ENCODE measurements at regions not wholly inside any gene's neighbourhood (a gene's known extent, or its start where the extent isn't known, plus 50 kb on each side); places are given as distances from the start of the nearest gene placed in this dataset.

GRCh38 chr10:106214243-106214642, 950.3 kb downstream of the SORCS1 start:
- DNase-seq (no peak), ATAC-seq (no peak)
- Mint-ChIP-seq H3K4me1 (no peaks in the 10 kb centered on the region), H3K9me3 (ENCODE audit: low read depth) (peaks cover 7% of the 10 kb centered on the region), H3K27ac (no peak overlapping the region), H3K4me3 (no peak overlapping the region), H3K36me3 (ENCODE audit: low read depth) (no peaks in the 10 kb centered on the region), H3K27me3 (no peaks in the 10 kb centered on the region)
- ChIA-PET POLR2A (no interaction called here), CTCF (no interaction called here)
- intact Hi-C loops (cut with DNase I, micrococcal nuclease) = no loop called here

- ChIA-PET CTCF (no interaction called here), POLR2A (no interaction called here)
- Mint-ChIP-seq H3K4me3 (no peak overlapping the region), H3K4me1 (no peaks in the 10 kb centered on the region), H3K9me3 (ENCODE audit: low read depth) (peaks cover 7% of the 10 kb centered on the region), H3K27ac (no peak overlapping the region), H3K36me3 (ENCODE audit: low read depth) (no peaks in the 10 kb centered on the region), H3K27me3 (no peaks in the 10 kb centered on the region)
- no peak for DNase-seq
- intact Hi-C loops (cut with DNase I, micrococcal nuclease) = no loop called here
- ATAC-seq = no peak
Observed at GRCh38 chr10:106213493-106213892, 951.0 kb downstream of the SORCS1 start.

DNA sequence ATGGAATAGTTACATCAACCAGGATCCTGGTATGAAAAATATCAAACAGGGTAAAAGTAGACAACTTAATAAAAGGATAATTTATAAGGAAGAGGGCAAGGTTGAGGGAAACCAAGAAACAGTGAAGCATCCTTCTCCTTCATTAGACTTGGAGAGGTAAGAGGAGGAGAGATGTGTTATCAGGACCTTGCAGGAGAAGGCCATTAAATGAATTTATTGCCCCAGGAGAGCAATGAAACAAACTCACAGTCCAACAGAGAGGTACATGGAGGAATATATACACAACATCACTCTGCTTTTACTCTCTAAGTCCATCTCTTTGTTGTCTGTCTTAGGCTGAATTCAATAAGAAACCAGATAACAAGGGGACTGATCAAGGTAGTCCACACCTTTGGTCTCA, 966.2 kb downstream of the SORCS1 start:
- no peaks in the 10 kb centered on the region for H3K36me3 Mint-ChIP-seq (ENCODE audit: low read depth)
- no peak for DNase-seq
- no peak overlapping the region for H3K27ac Mint-ChIP-seq
- no peak for ATAC-seq
- no peaks in the 10 kb centered on the region for H3K4me1 Mint-ChIP-seq
- H3K4me3 Mint-ChIP-seq = no peak overlapping the region
- intact Hi-C loops (cut with DNase I, micrococcal nuclease) = no loop called here
- POLR2A ChIA-PET = no interaction called here
- CTCF ChIA-PET = no interaction called here
- peaks cover 5% of the 10 kb centered on the region for H3K9me3 Mint-ChIP-seq (ENCODE audit: low read depth)
- H3K27me3 Mint-ChIP-seq = no peaks in the 10 kb centered on the region

- ATAC-seq = no peak
- POLR2A ChIA-PET = no interaction called here
- peak; percentile 25 for DNase-seq
- intact Hi-C loops (cut with DNase I, micrococcal nuclease) = no loop called here
- H3K4me3 Mint-ChIP-seq = no peak overlapping the region
- H3K9me3 Mint-ChIP-seq (ENCODE audit: low read depth) = no peaks in the 10 kb centered on the region
- CTCF ChIA-PET = no interaction called here
- no peaks in the 10 kb centered on the region for H3K27me3 Mint-ChIP-seq
- no peak overlapping the region for H3K27ac Mint-ChIP-seq
- no peaks in the 10 kb centered on the region for H3K4me1 Mint-ChIP-seq
- H3K36me3 Mint-ChIP-seq (ENCODE audit: low read depth) = no peaks in the 10 kb centered on the region
Observed at GRCh38 chr10:106189292-106189691, 975.2 kb downstream of the SORCS1 start.

- no peaks in the 10 kb centered on the region for H3K36me3 Mint-ChIP-seq (ENCODE audit: low read depth)
- ATAC-seq = no peak
- no peak overlapping the region for H3K27ac Mint-ChIP-seq
- intact Hi-C loops (cut with DNase I, micrococcal nuclease) = no loop called here
- ChIA-PET POLR2A (no interaction called here), CTCF (interaction anchor here (0.9 kb wide), 1 partner anchor 235 kb away, joined by 3 read pairs; no protein-coding TSS in a partner anchor)
- no peak for DNase-seq
- no peaks in the 10 kb centered on the region for H3K4me1 Mint-ChIP-seq
- no peaks in the 10 kb centered on the region for H3K9me3 Mint-ChIP-seq (ENCODE audit: low read depth)
- H3K4me3 Mint-ChIP-seq = no peak overlapping the region
- no peaks in the 10 kb centered on the region for H3K27me3 Mint-ChIP-seq
Observed at GRCh38 chr10:106185951-106186350, 978.6 kb downstream of the SORCS1 start.

- POLR2A ChIA-PET = no interaction called here
- Mint-ChIP-seq H3K4me1 (no peaks in the 10 kb centered on the region), H3K4me3 (no peak overlapping the region), H3K27ac (no peak overlapping the region), H3K9me3 (ENCODE audit: low read depth) (no peaks in the 10 kb centered on the region), H3K27me3 (no peaks in the 10 kb centered on the region), H3K36me3 (ENCODE audit: low read depth) (no peaks in the 10 kb centered on the region)
- CTCF ChIA-PET = interaction anchor here (0.6 kb wide), 1 partner anchor 1231 kb away, joined by 3 read pairs; no protein-coding TSS in a partner anchor
- ATAC-seq = no peak
- DNase-seq = no peak
- intact Hi-C loops (cut with DNase I, micrococcal nuclease) = no loop called here
Observed at GRCh38 chr10:106183041-106183440, 981.5 kb downstream of the SORCS1 start.

- CTCF ChIA-PET = interaction anchor here (0.6 kb wide), 1 partner anchor 1230 kb away, joined by 3 read pairs; no protein-coding TSS in a partner anchor
- DNase-seq = no peak
Observed at GRCh38 chr10:106182542-106182941, 982.0 kb downstream of the SORCS1 start.

DNA sequence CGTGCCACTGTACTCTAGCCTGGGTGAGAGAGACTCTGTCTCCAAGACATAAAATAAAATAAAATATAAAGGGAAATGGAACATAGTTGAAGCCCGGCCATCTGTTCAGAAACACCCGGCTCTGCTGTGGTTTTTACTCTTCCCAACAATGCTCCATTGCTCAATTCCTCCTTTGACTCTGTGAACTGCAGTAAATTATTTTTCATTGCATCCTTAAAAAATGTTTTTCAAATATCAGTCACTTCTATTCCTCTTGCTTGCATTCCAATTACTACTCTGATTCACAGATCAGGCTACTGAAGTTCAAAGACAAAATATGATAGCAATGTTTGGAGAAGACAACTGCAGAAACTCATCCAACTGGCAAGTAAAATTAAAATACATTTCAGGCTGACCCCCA, 983.0 kb downstream of the SORCS1 start:
- Mint-ChIP-seq H3K27me3 (no peaks in the 10 kb centered on the region), H3K4me1 (no peaks in the 10 kb centered on the region), H3K27ac (no peak overlapping the region), H3K36me3 (ENCODE audit: low read depth) (no peaks in the 10 kb centered on the region), H3K9me3 (ENCODE audit: low read depth) (no peaks in the 10 kb centered on the region), H3K4me3 (no peak overlapping the region)
- POLR2A ChIA-PET = no interaction called here
- DNase-seq = no peak
- no peak for ATAC-seq
- intact Hi-C loops (cut with DNase I, micrococcal nuclease) = no loop called here
- CTCF ChIA-PET = interaction anchor here (0.9 kb wide), 1 partner anchor 12 kb away, joined by 5 read pairs; no protein-coding TSS in a partner anchor

More at GRCh38 chr10:106182542-106182941, 982.0 kb downstream of the SORCS1 start:
- intact Hi-C loops (cut with DNase I, micrococcal nuclease) = no loop called here
- no peaks in the 10 kb centered on the region for H3K4me1 Mint-ChIP-seq
- no peak for ATAC-seq
- no peaks in the 10 kb centered on the region for H3K36me3 Mint-ChIP-seq (ENCODE audit: low read depth)
- no peak overlapping the region for H3K27ac Mint-ChIP-seq
- H3K27me3 Mint-ChIP-seq = no peaks in the 10 kb centered on the region
- H3K4me3 Mint-ChIP-seq = no peak overlapping the region
- no peaks in the 10 kb centered on the region for H3K9me3 Mint-ChIP-seq (ENCODE audit: low read depth)
- POLR2A ChIA-PET = no interaction called here

DNA sequence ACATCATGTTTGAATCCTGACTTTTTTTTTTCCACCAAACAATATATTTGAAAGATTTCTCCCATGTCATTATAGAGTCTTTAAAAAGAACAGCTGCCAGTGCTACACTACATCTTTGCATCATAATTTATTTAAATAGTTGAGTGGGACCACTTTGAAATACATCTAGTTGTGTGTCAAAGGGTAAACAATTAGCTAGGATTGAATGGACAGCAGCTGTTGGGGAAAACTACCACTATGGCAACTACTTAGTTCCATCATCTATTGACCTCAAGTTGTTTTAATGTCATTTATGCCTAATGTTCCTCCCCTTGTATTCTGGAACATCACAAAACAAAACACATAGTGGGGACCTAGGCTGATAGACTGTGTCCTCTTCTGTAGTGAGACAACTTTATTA, 985.1 kb downstream of the SORCS1 start:
- H3K4me1 Mint-ChIP-seq = no peaks in the 10 kb centered on the region
- DNase-seq (no peak), ATAC-seq (no peak)
- no peak overlapping the region for H3K27ac Mint-ChIP-seq
- no peaks in the 10 kb centered on the region for H3K9me3 Mint-ChIP-seq (ENCODE audit: low read depth)
- no peak overlapping the region for H3K4me3 Mint-ChIP-seq
- CTCF ChIA-PET = no interaction called here
- intact Hi-C loops (cut with DNase I, micrococcal nuclease) = loop anchor here in 1 of 2 experiments (5.0 to 10.0 kb wide), 2 partner anchors 1117 to 1595 kb away; no protein-coding TSS in a partner anchor
- POLR2A ChIA-PET = no interaction called here
- no peaks in the 10 kb centered on the region for H3K36me3 Mint-ChIP-seq (ENCODE audit: low read depth)
- no peaks in the 10 kb centered on the region for H3K27me3 Mint-ChIP-seq

GRCh38 chr10:106175760-106176377, 988.6 kb downstream of the SORCS1 start:
- intact Hi-C loops (cut with DNase I, micrococcal nuclease) = loop anchor here in 1 of 2 experiments (1.0 to 10.0 kb wide), 4 partner anchors 226 to 1591 kb away; no protein-coding TSS in a partner anchor

DNA sequence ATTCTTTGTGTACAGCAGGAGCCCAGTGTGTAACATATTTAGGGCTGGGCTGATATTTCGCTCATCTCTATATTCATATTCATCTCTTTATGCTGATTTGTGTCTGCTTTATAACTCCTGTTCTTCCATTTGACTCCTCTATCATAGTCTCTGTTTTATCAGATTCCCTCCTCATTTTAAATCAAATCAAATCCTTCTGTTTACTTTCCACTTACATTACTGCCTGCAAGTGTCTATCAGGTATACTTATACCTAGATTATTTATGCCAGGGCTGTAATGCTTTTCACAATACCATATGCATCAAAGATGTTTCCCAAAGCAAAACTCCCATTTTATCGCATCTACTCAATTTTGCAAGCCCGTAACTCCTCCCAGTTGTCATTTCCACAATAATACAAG, 990.7 kb downstream of the SORCS1 start:
- no peaks in the 10 kb centered on the region for H3K4me1 Mint-ChIP-seq
- H3K27ac Mint-ChIP-seq = no peak overlapping the region
- intact Hi-C loops (cut with DNase I, micrococcal nuclease) = loop anchor here in 1 of 2 experiments (10.0 kb wide), 1 partner anchor 1589 kb away; no protein-coding TSS in a partner anchor
- POLR2A ChIA-PET = no interaction called here
- no peaks in the 10 kb centered on the region for H3K27me3 Mint-ChIP-seq
- H3K9me3 Mint-ChIP-seq (ENCODE audit: low read depth) = peaks cover 2% of the 10 kb centered on the region
- ATAC-seq (no peak), DNase-seq (no peak)
- CTCF ChIA-PET = no interaction called here
- H3K36me3 Mint-ChIP-seq (ENCODE audit: low read depth) = no peaks in the 10 kb centered on the region
- no peak overlapping the region for H3K4me3 Mint-ChIP-seq

More at GRCh38 chr10:106175760-106176377, 988.6 kb downstream of the SORCS1 start:
- Mint-ChIP-seq H3K9me3 (ENCODE audit: low read depth) (no peaks in the 10 kb centered on the region), H3K27me3 (no peaks in the 10 kb centered on the region), H3K36me3 (ENCODE audit: low read depth) (no peaks in the 10 kb centered on the region), H3K4me3 (no peak overlapping the region), H3K4me1 (no peaks in the 10 kb centered on the region), H3K27ac (no peak overlapping the region)
- ChIA-PET CTCF (no interaction called here), POLR2A (no interaction called here)
- ATAC-seq (no peak), DNase-seq (no peak)

DNA sequence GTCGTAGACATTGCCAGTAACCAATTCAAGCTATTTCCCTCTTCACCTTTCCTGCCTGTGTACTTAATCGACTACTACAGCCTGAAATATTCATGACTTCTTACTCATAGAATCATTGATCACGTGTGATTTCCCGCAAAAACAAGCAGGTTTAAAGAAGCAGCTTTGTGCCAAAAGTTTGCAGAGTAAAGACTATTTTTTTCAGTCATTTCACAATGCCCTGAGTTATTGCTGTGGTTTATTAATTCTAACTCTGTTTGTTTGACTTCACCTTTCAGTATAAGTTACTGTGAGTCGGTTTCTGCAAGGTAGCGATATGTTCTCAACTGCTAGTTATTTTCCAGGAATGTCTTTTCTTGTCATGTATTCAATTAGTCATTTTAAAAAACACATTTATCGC, 995.3 kb downstream of the SORCS1 start:
- Mint-ChIP-seq H3K36me3 (ENCODE audit: low read depth) (no peaks in the 10 kb centered on the region), H3K27ac (no peak overlapping the region), H3K4me1 (no peaks in the 10 kb centered on the region), H3K27me3 (no peaks in the 10 kb centered on the region), H3K4me3 (no peak overlapping the region), H3K9me3 (ENCODE audit: low read depth) (peaks cover 2% of the 10 kb centered on the region)
- POLR2A ChIA-PET = no interaction called here
- ATAC-seq (no peak), DNase-seq (no peak)
- CTCF ChIA-PET = no interaction called here
- intact Hi-C loops (cut with DNase I, micrococcal nuclease) = no loop called here

Measured in activated CD4-positive, alpha-beta T cell treated with anti-CD3 and anti-CD28 coated beads for 36 hours (primary cell).